ENCODE measurements at regions not wholly inside any gene's neighbourhood (a gene's known extent, or its start where the extent isn't known, plus 50 kb on each side); places are given as distances from the start of the nearest gene placed in this dataset.

GRCh38 chr17:81345228-81346089 lies 49.8 kb upstream of the BAHCC1 start:
- DNase-seq: peak; percentile 52
